Neutrophil (primary cell): ENCODE measurements at regions not wholly inside any gene's neighbourhood (a gene's known extent, or its start where the extent isn't known, plus 50 kb on each side); places are given as distances from the start of the nearest gene placed in this dataset.

Experiments
- H3K27ac ChIP-seq: fragments of 200-600 bp; sonication (generic); 2 replicates; pipeline ENCODE4 v1.5.1; 2016; ENCODE audit warnings: mild to moderate bottlenecking, moderate library complexity
- H3K27me3 ChIP-seq: fragments of 200-600 bp; sonication (generic); 2 replicates; pipeline ENCODE4 v1.6.0; 2016; ENCODE audit warnings: mild to moderate bottlenecking
- H3K36me3 ChIP-seq: fragments of 200-600 bp; sonication (generic); 2 replicates; pipeline ENCODE4 v1.5.1; 2017
- H3K4me1 ChIP-seq, 2 experiments: fragments of 200-600 bp in 1 of 2; sonication (generic) in 1 of 2; 1 replicate in 1 of 2; 2 replicates in 1 of 2; pipeline versions ENCODE4 v1.5.1 to v1.6.1; 2013 to 2016; ENCODE audit warnings: low read depth in 1 of 2, low read length in 1 of 2, mild to moderate bottlenecking in 1 of 2, moderate library complexity in 1 of 2; ENCODE audit not compliant: control insufficient read depth in 1 of 2, insufficient read depth in 1 of 2
- H3K4me3 ChIP-seq, 2 experiments: fragments of 200-600 bp in 1 of 2; sonication (generic) in 1 of 2; 1 replicate in 1 of 2; 2 replicates in 1 of 2; pipeline ENCODE4 v1.5.1; 2013 to 2016; ENCODE audit warnings: low read depth in 1 of 2, low read length in 1 of 2, mild to moderate bottlenecking in 1 of 2, moderate library complexity in 1 of 2
- H3K9me3 ChIP-seq: fragments of 200-600 bp; sonication (generic); 2 replicates; pipeline ENCODE4 v1.5.1; 2016
- TF ChIP-seq, protein P1 (sequence below): fragments of 200-600 bp; sonication (generic); IDR thresholded peaks from 2 replicates; pipeline ENCODE4 v1.5.1; 2016; ENCODE audit warnings: antibody characterized with exemption

GRCh38 chr15:70409388-70409787, 311.7 kb upstream of the TLE3 start:
- Histone ChIP-seq H3K9me3 (no peaks in the 10 kb centered on the region), H3K4me3 (no peak overlapping the region), H3K36me3 (no peaks in the 10 kb centered on the region), H3K27ac (no peak overlapping the region), H3K27me3 (no peaks in the 10 kb centered on the region), H3K4me1 (no peaks in the 10 kb centered on the region)
- TF ChIP-seq, protein P1, sequence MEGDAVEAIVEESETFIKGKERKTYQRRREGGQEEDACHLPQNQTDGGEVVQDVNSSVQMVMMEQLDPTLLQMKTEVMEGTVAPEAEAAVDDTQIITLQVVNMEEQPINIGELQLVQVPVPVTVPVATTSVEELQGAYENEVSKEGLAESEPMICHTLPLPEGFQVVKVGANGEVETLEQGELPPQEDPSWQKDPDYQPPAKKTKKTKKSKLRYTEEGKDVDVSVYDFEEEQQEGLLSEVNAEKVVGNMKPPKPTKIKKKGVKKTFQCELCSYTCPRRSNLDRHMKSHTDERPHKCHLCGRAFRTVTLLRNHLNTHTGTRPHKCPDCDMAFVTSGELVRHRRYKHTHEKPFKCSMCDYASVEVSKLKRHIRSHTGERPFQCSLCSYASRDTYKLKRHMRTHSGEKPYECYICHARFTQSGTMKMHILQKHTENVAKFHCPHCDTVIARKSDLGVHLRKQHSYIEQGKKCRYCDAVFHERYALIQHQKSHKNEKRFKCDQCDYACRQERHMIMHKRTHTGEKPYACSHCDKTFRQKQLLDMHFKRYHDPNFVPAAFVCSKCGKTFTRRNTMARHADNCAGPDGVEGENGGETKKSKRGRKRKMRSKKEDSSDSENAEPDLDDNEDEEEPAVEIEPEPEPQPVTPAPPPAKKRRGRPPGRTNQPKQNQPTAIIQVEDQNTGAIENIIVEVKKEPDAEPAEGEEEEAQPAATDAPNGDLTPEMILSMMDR, result no peak

DNA sequence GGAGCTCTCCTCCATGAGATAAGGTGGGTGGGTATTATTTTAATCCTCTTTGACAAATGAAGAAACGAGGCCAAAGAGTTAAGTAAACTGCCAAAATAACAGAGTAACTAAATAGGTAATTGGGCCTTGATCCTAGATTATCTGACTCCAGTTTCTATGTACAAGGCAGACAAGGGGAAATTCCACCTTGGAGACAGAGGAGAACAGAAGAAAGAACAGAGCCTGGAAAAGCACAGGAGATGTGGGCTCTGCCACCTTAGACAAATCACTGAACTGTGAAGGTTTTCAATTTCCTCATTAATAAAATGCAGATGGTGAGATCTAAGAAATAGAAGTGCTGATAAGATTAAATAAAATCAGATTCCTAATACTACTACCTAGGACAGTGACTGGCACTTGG, 310.2 kb upstream of the TLE3 start:
- Histone ChIP-seq H3K4me3 (no peak overlapping the region), H3K9me3 (no peaks in the 10 kb centered on the region), H3K36me3 (no peaks in the 10 kb centered on the region), H3K27me3 (no peaks in the 10 kb centered on the region), H3K4me1 (no peaks in the 10 kb centered on the region), H3K27ac (no peak overlapping the region)
- TF ChIP-seq, protein P1, result no peak

DNA sequence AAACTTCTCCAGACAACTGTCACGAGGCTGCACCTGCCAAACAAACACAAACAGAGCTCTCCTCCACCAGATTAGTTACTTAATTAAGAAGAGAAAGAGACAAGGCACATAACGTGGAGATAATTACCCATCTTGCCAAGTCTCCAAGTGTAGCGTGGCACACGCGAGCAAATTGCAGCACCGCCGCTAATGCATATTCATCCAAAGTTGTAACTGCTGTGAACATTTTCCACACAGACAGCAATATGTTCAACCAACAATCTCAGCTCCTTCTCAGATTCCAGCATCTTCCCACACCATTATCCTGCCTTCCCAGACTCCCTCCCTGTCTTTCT, 309.6 kb upstream of the TLE3 start:
- Histone ChIP-seq H3K27me3 (no peaks in the 10 kb centered on the region), H3K4me3 (no peak overlapping the region)
- TF ChIP-seq, protein P1, result no peak

GRCh38 chr15:70406617-70407335, 309.1 kb upstream of the TLE3 start:
- no peaks in the 10 kb centered on the region for H3K9me3 ChIP-seq
- TF ChIP-seq, protein P1, result no peak
- no peak overlapping the region for H3K4me3 ChIP-seq
- no peak overlapping the region for H3K27ac ChIP-seq
- no peaks in the 10 kb centered on the region for H3K4me1 ChIP-seq
- no peaks in the 10 kb centered on the region for H3K36me3 ChIP-seq
- no peaks in the 10 kb centered on the region for H3K27me3 ChIP-seq

More for the DNA sequence above, 309.6 kb upstream of the TLE3 start:
- H3K9me3 ChIP-seq, result no peaks in the 10 kb centered on the region
- H3K27ac ChIP-seq, result no peak overlapping the region
- no peaks in the 10 kb centered on the region for H3K4me1 ChIP-seq
- H3K36me3 ChIP-seq, result no peaks in the 10 kb centered on the region

- H3K27ac ChIP-seq, result no peak overlapping the region
- H3K4me1 ChIP-seq, result no peaks in the 10 kb centered on the region
- TF ChIP-seq, protein P1, result no peak
- H3K4me3 ChIP-seq, result no peak overlapping the region
- H3K27me3 ChIP-seq, result no peaks in the 10 kb centered on the region
- H3K9me3 ChIP-seq, result no peaks in the 10 kb centered on the region
- no peaks in the 10 kb centered on the region for H3K36me3 ChIP-seq
These were observed 304.0 kb upstream of the TLE3 start for GRCh38 chr15:70401709-70402108.
